ENCODE measurements at regions not wholly inside any gene's neighbourhood (a gene's known extent, or its start where the extent isn't known, plus 50 kb on each side); places are given as distances from the start of the nearest gene placed in this dataset.

GRCh38 chr12:113528606-113529293, 57.1 kb upstream of the LHX5 start:
- H3K9me3 Mint-ChIP-seq: no peaks in the 10 kb centered on the region
- H3K27me3 Mint-ChIP-seq: peaks cover 10% of the 10 kb centered on the region
- H3K4me3 Mint-ChIP-seq: no peak overlapping the region
- no peak overlapping the region for H3K27ac Mint-ChIP-seq
- H3K36me3 Mint-ChIP-seq: no peaks in the 10 kb centered on the region
- no peaks in the 10 kb centered on the region for H3K4me1 Mint-ChIP-seq

GRCh38 chr12:113525066-113525465, 53.4 kb upstream of the LHX5 start:
- H3K9me3 Mint-ChIP-seq: no peaks in the 10 kb centered on the region
- H3K27me3 Mint-ChIP-seq: peaks cover 29% of the 10 kb centered on the region
- H3K36me3 Mint-ChIP-seq: no peaks in the 10 kb centered on the region
- no peaks in the 10 kb centered on the region for H3K4me1 Mint-ChIP-seq
- H3K4me3 Mint-ChIP-seq: no peak overlapping the region
- H3K27ac Mint-ChIP-seq: no peak overlapping the region

GRCh38 chr12:113524495-113524894, 52.8 kb upstream of the LHX5 start:
- no peak overlapping the region for H3K4me3 Mint-ChIP-seq
- no peaks in the 10 kb centered on the region for H3K9me3 Mint-ChIP-seq
- H3K27me3 Mint-ChIP-seq: peaks cover 31% of the 10 kb centered on the region
- H3K27ac Mint-ChIP-seq: no peak overlapping the region
- H3K4me1 Mint-ChIP-seq: no peaks in the 10 kb centered on the region
- no peaks in the 10 kb centered on the region for H3K36me3 Mint-ChIP-seq

- H3K9me3 Mint-ChIP-seq: no peaks in the 10 kb centered on the region
- H3K36me3 Mint-ChIP-seq: no peaks in the 10 kb centered on the region
- H3K27ac Mint-ChIP-seq: no peak overlapping the region
- no peaks in the 10 kb centered on the region for H3K4me1 Mint-ChIP-seq
- no peak overlapping the region for H3K4me3 Mint-ChIP-seq
- H3K27me3 Mint-ChIP-seq: peaks cover 42% of the 10 kb centered on the region
These were observed 50.0 kb upstream of the LHX5 start for GRCh38 chr12:113521708-113522107.
